ENCODE measurements at regions not wholly inside any gene's neighbourhood (a gene's known extent, or its start where the extent isn't known, plus 50 kb on each side); places are given as distances from the start of the nearest gene placed in this dataset.

DNA sequence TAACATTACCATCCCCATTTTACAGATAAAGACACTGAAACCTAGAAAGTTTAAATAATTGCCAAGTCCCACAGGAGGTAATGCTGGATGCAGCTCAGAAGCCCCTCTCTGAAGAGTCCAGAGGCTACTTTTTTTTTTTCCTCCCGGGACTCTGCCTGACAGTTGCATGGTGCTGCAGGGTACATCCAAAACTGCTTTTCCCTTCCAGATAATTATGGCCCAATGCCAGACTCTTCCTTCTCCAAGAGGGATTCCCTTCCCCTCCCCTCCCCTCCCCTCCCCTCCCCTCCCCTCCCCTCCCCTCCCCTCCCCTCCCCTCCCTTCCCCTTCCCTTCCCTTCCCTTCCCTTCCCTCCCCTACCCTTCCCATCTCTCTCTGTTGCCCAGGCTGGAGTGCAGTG is 122.9 kb downstream of the LSMEM1 start:
- H3K4me3 ChIP-seq (ENCODE audit: low read depth in 1 of 2, low read length in 1 of 2) = no peak overlapping the region
- no peak overlapping the region for H3K27ac ChIP-seq
- no peaks in the 10 kb centered on the region for H3K9me3 ChIP-seq
- H3K36me3 ChIP-seq = no peaks in the 10 kb centered on the region
- no peaks in the 10 kb centered on the region for H3K4me1 ChIP-seq (ENCODE audit: control insufficient read depth in 1 of 2, insufficient read depth in 1 of 2, low read depth in 1 of 2, low read length in 1 of 2)
- no peaks in the 10 kb centered on the region for H3K27me3 ChIP-seq
- TF ChIP-seq, protein P1, sequence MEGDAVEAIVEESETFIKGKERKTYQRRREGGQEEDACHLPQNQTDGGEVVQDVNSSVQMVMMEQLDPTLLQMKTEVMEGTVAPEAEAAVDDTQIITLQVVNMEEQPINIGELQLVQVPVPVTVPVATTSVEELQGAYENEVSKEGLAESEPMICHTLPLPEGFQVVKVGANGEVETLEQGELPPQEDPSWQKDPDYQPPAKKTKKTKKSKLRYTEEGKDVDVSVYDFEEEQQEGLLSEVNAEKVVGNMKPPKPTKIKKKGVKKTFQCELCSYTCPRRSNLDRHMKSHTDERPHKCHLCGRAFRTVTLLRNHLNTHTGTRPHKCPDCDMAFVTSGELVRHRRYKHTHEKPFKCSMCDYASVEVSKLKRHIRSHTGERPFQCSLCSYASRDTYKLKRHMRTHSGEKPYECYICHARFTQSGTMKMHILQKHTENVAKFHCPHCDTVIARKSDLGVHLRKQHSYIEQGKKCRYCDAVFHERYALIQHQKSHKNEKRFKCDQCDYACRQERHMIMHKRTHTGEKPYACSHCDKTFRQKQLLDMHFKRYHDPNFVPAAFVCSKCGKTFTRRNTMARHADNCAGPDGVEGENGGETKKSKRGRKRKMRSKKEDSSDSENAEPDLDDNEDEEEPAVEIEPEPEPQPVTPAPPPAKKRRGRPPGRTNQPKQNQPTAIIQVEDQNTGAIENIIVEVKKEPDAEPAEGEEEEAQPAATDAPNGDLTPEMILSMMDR (IDR thresholded peaks at IDR 0.05) = no peak

DNA sequence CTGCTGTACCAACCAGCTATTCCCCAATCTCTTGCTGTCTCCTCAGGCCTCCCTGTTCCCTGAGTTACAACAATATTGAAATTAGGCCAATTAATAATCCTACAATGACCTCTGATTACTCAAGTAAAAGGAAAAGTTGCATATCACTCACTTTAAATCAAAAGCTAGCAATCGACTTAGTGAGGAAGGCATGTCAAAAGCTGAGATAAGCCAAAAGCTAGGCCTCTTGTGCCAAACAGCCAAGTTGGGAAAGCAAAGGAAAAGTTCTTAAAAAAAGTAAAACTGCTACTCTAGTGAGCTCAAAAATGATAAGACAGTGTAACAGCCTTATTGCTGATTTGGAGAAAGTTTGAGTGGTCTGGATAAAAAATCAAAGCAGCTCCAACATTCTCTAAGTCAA is 129.8 kb downstream of the LSMEM1 start:
- Histone ChIP-seq H3K27ac (no peak overlapping the region), H3K36me3 (no peaks in the 10 kb centered on the region), H3K27me3 (no peaks in the 10 kb centered on the region), H3K4me1 (ENCODE audit: control insufficient read depth in 1 of 2, insufficient read depth in 1 of 2, low read depth in 1 of 2, low read length in 1 of 2) (no peaks in the 10 kb centered on the region), H3K9me3 (no peaks in the 10 kb centered on the region), H3K4me3 (ENCODE audit: low read depth in 1 of 2, low read length in 1 of 2) (no peak overlapping the region)
- TF ChIP-seq, protein P1 (IDR thresholded peaks at IDR 0.05) = no peak

DNA sequence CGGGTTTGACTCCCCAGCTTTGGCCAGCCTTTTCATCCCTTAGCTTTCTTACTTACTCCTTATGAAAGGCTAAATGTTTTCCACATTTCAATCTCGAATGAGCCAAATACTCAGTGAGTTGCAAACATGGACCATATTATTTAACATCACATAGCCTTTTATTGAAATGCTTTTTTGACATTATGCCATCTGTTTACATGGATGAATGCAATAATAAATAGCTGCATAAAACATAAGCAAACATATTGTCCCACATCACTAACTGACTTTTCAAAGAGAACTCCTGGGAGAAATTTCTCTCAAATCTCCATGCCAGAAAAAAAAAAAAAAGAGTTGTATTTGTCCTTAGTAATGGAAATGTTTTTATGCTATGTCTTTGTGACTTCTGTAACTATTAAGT is 134.9 kb downstream of the LSMEM1 start:
- Histone ChIP-seq H3K27ac (no peak overlapping the region), H3K9me3 (no peaks in the 10 kb centered on the region), H3K27me3 (no peaks in the 10 kb centered on the region), H3K4me1 (ENCODE audit: control insufficient read depth in 1 of 2, insufficient read depth in 1 of 2, low read depth in 1 of 2, low read length in 1 of 2) (no peaks in the 10 kb centered on the region), H3K36me3 (no peaks in the 10 kb centered on the region), H3K4me3 (ENCODE audit: low read depth in 1 of 2, low read length in 1 of 2) (no peak overlapping the region)
- TF ChIP-seq, protein P1 (IDR thresholded peaks at IDR 0.05) = no peak

DNA sequence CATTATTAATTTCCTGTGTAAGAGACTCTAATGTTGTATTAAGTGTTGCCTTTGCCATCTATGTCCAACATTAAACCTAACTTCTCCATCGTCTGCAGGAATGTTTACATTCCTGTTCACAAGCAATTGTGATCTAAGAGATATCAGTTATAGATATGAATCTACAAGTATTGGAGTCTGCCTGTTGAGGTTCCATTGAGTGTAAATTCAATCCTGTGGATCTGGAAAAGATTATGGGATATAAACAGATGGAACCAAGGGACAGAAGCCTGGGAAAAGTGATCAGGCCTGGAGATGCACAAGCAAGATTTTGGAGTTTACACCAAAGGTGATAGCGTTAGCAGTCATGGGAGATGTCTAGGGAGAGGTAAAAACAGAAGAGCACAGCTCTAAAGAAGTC is 135.5 kb downstream of the LSMEM1 start:
- Histone ChIP-seq H3K27me3 (no peaks in the 10 kb centered on the region), H3K4me1 (ENCODE audit: control insufficient read depth in 1 of 2, insufficient read depth in 1 of 2, low read depth in 1 of 2, low read length in 1 of 2) (no peaks in the 10 kb centered on the region), H3K27ac (no peak overlapping the region), H3K4me3 (ENCODE audit: low read depth in 1 of 2, low read length in 1 of 2) (no peak overlapping the region), H3K9me3 (no peaks in the 10 kb centered on the region), H3K36me3 (no peaks in the 10 kb centered on the region)
- TF ChIP-seq, protein P1 (IDR thresholded peaks at IDR 0.05) = no peak

DNA sequence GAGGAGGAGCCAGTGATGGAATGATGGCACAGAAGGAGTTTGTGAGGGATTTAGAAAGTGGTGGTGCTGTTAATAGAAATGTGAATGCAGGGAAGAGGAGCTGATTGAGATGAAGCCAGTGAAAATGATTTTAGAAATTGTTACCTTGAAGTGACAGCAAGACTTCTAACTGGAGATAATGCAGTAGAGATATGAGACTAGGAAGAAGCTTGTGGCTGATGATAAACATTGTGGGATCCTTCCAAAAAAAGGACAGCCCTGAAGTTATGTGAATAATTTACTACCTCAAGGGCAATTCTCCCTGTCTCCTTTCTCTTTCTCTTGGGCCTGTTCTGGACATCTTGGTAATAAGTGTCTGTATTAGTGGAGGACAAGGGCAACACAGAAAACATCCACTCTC is 138.6 kb downstream of the LSMEM1 start:
- no peak overlapping the region for H3K27ac ChIP-seq
- H3K9me3 ChIP-seq = no peaks in the 10 kb centered on the region
- H3K36me3 ChIP-seq = no peaks in the 10 kb centered on the region
- H3K27me3 ChIP-seq = no peaks in the 10 kb centered on the region
- TF ChIP-seq, protein P1 (IDR thresholded peaks at IDR 0.05) = no peak
- no peaks in the 10 kb centered on the region for H3K4me1 ChIP-seq (ENCODE audit: control insufficient read depth in 1 of 2, insufficient read depth in 1 of 2, low read depth in 1 of 2, low read length in 1 of 2)
- no peak overlapping the region for H3K4me3 ChIP-seq (ENCODE audit: low read depth in 1 of 2, low read length in 1 of 2)

DNA sequence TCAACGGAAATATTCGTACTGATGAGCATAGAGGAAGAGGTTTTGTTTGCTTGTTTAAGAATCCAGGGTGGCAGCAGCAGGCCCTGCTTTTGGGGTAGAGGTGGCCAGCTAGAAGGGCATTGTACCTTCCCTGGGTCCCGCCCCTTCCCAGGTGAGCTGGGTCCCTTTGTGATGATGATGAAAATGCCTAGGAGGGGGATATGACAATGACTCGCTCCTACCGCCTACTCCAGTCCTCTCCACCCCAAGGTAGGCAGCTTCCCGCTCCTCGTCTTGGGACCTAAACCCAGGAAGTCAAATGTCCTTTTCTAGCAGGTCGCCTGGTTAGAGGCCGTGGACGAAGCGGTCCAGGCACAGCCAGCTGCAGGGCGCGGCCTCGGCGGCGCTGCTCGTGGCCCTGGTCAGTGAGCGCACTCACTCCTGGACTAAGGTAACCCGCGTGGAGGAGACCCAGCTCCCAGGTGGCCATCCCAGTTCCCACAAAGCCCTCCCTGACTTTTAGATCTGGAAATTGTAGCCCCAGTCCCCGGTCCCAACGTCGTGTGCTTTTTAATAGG is 141.4 kb downstream of the LSMEM1 start:
- H3K4me3 ChIP-seq (ENCODE audit: low read depth in 1 of 2, low read length in 1 of 2) = no peak overlapping the region
- no peaks in the 10 kb centered on the region for H3K4me1 ChIP-seq (ENCODE audit: control insufficient read depth in 1 of 2, insufficient read depth in 1 of 2, low read depth in 1 of 2, low read length in 1 of 2)
- TF ChIP-seq, protein P1 (IDR thresholded peaks at IDR 0.05) = no peak
- no peaks in the 10 kb centered on the region for H3K36me3 ChIP-seq
- no peaks in the 10 kb centered on the region for H3K9me3 ChIP-seq
- no peaks in the 10 kb centered on the region for H3K27me3 ChIP-seq
- H3K27ac ChIP-seq = no peak overlapping the region

Measured in neutrophil (primary cell).